MG63 (cell line): ENCODE measurements at regions not wholly inside any gene's neighbourhood (a gene's known extent, or its start where the extent isn't known, plus 50 kb on each side); places are given as distances from the start of the nearest gene placed in this dataset.

Source experiments
- DNase-seq: peaks from one replicate; pipeline ENCODE4 v3.0.0-alpha.2; 2020
- H3K27me3 ChIP-seq: fragments of 250-450 bp; sonication (Bioruptor Pico); 2 replicates; pipeline ENCODE4 v1.5.1; 2020; ENCODE audit warnings: mild to moderate bottlenecking, moderate library complexity
- H3K36me3 ChIP-seq: fragments of 250-450 bp; sonication (Bioruptor Pico); 2 replicates; pipeline ENCODE4 v1.5.1; 2020; ENCODE audit warnings: mild to moderate bottlenecking, moderate library complexity
- H3K4me3 ChIP-seq: fragments of 250-450 bp; sonication (Bioruptor Pico); 2 replicates; pipeline ENCODE4 v1.5.1; 2020; ENCODE audit warnings: mild to moderate bottlenecking, moderate library complexity
- H3K9me3 ChIP-seq: fragments of 250-450 bp; sonication (Bioruptor Pico); 2 replicates; pipeline ENCODE4 v1.5.1; 2020; ENCODE audit warnings: mild to moderate bottlenecking, moderate library complexity

DNA sequence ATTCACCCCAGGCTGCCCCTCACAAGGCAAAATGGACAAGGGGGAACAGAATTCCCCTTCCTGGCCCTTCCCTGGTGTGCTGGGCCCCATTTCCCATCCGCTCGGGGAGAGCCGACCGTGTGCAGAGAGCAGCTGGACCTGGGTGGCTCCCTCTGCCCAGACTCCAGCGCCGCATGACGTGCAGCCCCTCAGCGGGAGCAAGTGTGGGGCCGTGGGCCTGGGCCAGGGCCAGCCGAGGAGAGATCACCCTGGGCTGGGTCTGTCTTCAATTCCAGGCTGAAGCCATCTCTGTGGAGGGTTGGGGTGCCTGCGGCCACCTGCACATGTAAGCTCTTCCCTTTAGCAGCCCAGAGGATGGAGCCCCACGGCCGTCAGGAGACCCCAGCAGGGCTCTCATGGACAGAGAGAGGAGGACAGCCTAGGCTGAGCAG, 241.8 kb downstream of the TTLL2 start:
- H3K9me3 ChIP-seq, result no peaks in the 10 kb centered on the region

DNA sequence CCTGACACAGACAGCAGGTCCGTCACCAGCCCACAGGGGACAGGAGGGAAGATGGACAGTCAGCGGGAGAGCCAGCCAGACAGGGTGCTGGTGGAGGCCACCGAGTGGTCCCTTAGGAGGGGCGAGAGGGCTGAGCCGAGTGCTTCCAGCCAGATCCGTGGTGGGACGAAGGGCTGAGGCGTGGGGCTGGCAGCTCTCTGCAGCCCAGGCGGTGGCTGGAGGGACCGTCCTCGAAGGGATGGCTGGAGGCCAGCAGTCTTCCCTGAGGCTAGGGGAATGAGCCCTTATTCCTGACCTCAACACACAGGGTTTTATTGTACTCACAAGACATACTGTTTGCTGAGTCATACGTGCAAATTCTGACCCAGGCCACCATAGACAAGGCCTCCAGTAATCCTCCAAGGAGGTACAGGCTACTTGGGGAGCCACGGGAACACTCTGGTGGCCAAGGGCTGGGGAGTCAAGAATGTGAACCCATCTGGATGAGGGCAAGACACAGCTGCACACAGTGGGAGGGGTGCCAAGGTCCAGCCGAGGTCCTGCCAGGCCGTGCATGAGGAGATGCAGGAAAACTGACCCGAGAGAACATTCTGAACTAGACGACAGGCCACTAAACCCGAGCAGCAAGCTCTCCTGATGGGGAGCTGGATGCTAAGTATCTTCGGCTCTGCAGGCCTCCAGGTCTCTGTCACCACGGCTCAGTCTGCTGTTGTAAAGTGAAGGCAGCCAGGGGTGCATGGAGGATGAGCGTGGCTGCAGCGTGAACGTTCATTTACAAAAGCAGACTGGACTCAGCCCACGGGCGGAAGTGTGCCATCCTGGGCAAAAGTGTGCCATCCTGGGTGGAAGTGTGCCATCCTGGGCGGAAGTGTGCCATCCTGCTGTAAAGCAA, 242.5 kb downstream of the TTLL2 start:
- Histone ChIP-seq H3K9me3 (no peaks in the 10 kb centered on the region), H3K27me3 (no peaks in the 10 kb centered on the region), H3K36me3 (no peaks in the 10 kb centered on the region), H3K4me3 (no peak overlapping the region)
- no peak for DNase-seq

More for the DNA sequence above, 241.8 kb downstream of the TTLL2 start:
- no peak for DNase-seq
- Histone ChIP-seq H3K4me3 (no peak overlapping the region), H3K36me3 (no peaks in the 10 kb centered on the region), H3K27me3 (no peaks in the 10 kb centered on the region)

DNA sequence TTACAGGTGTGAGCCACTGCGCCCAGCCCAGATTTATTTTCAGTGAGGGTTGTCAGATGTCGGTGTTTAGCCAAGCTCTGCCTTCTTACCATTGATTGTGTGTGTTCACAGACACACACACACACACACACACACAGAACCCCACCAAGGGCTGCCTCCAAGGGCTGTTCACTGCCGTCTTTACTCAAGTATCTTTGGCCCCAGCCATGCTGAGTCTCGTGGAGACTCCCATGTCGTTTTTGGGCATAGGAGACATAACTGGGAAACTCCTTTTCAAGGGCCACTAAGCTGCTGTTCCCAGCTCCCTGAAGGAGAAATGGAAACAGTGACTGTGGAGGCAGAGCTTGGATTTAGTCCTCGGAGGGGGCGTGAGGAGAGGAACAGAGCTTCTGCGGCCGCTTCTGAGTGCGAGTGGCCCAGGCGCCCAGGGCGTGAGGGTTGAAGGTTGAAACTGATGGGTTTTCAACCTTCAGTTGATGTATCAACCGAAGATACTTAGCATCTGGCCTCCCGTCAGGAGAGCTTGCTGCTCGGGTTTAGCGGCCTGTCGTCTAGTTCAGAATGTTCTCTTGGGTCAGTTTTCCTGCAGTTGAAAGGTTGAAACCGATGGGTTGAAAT, 243.6 kb downstream of the TTLL2 start:
- Histone ChIP-seq H3K27me3 (no peaks in the 10 kb centered on the region), H3K36me3 (no peaks in the 10 kb centered on the region), H3K9me3 (no peaks in the 10 kb centered on the region), H3K4me3 (no peak overlapping the region)
- no peak for DNase-seq

DNA sequence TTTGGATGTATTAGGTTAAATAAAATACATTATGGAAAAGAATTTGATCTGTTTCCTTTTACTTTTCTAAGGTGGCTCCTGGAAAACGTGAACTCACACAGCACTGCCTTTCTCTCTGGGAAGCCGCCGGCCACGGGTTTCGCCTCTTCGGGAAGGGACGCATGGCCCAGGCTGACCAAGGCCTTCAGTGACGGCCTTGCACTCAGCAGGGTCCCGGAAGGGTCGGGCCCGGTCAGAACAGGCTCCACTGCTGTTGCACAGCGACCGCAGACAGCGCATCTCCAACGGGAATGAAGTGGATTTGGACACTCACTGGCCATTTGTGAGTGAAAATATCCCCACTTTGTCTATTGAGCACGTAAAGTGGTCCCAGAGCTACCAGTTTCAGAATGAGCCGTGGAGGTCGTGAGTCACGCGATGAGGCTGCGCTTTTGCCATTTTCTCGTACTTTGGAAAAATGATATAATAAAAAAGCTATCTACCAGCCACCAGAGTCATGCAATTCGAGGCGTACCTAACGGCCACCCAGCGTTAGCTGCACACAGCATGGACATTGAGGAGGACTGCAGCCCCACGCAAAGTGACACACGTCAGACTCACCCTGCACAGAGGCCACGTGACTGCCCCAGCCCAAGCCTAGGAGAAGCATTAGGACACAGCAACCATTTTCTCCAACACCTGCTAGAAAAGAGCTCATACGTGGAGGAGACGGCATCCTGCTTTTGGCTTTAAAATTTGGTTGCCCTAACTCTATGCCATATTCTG, 244.3 kb downstream of the TTLL2 start:
- Histone ChIP-seq H3K9me3 (no peaks in the 10 kb centered on the region), H3K4me3 (no peak overlapping the region)
- no peak for DNase-seq

DNA sequence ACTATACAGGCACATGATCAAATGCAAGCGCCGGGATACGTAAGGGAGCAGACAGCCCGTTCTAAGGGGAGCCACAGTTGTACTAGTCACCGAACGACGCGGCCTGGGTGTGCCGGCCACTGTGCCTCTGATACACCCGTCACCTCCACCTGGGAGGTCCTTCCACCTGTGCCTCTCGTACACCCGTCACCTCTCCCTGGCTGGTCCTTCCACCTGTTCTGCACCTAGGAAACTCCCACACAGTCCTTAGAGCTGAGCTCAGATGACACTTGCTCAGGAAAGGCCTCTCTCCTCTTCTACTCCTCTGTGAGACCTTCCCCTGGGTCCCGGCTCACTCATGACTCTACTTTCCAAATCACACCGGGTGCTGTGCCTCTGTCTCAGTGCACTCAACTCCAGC, 245.0 kb downstream of the TTLL2 start:
- H3K36me3 ChIP-seq, result no peaks in the 10 kb centered on the region
- no peaks in the 10 kb centered on the region for H3K9me3 ChIP-seq
- no peak for DNase-seq
- no peaks in the 10 kb centered on the region for H3K27me3 ChIP-seq
- no peak overlapping the region for H3K4me3 ChIP-seq

More for the DNA sequence above, 244.3 kb downstream of the TTLL2 start:
- H3K27me3 ChIP-seq, result no peaks in the 10 kb centered on the region
- H3K36me3 ChIP-seq, result no peaks in the 10 kb centered on the region

DNA sequence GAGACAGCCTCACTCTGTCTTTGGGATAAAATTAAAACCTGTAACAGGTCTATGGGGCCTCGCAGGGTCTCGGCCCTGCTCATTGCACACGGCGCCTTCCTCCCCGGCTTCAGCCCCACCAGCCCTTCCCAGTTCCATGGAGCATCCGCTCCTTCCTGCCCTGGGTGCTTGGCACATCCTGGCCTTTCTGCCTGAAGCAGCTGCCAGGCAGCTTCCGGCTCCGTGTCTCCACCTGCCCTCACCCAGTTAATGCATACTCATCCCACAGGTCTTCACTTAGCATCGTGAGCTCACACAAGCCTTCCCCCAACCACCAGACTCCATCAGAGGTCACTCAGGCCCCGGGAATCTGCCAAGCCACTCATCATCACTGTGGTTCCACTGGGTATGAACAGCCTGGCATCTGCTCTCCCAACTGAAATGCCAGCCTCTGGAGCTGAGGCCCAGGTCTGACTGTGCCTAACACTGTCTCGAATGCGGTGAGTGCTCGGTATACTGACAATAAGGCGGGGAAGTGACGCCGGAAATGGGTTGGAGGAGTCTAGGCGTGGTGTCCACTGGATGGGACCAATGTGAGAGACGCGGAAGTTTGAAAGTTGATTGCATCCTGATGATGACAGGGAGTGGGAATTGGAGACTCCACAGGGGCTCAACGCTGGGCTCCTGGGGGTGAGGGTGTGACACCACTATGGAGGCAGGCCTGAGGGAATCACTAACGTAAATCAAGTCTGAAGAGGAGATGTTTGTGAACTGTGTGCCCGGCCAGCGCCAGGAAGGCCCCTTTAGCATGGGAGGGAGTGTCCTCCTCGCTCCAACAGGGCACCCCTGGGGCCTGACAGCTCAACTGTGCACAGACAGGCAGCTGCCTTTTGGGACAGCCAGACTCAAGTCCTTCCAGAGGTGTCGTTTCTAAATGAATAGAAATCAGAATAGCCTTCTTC, 245.8 kb downstream of the TTLL2 start:
- DNase-seq, result no peak
- H3K27me3 ChIP-seq, result no peaks in the 10 kb centered on the region
- H3K36me3 ChIP-seq, result no peaks in the 10 kb centered on the region
- H3K4me3 ChIP-seq, result no peak overlapping the region
- no peaks in the 10 kb centered on the region for H3K9me3 ChIP-seq

DNA sequence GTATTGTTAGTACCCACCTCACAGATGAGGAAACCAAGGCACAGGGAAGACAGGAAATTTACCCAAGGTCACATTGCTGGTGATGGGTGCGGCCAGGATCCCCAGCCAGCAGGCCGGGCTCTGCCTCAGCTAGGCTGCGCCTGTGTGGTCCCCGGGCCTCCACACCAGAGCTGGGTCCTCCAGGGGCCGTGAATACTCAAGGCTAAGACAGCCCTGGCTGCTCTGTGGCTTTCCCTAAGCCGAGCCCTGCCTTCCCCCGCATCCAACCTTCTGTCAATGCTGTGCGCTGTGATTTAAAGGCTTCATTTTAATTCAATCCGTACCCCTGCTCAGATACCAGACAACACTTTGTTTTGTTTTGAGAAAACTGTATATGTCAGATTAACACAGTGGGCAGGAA, 246.7 kb downstream of the TTLL2 start:
- no peaks in the 10 kb centered on the region for H3K9me3 ChIP-seq
- no peak for DNase-seq
- H3K4me3 ChIP-seq, result no peak overlapping the region
- no peaks in the 10 kb centered on the region for H3K27me3 ChIP-seq
- no peaks in the 10 kb centered on the region for H3K36me3 ChIP-seq

DNA sequence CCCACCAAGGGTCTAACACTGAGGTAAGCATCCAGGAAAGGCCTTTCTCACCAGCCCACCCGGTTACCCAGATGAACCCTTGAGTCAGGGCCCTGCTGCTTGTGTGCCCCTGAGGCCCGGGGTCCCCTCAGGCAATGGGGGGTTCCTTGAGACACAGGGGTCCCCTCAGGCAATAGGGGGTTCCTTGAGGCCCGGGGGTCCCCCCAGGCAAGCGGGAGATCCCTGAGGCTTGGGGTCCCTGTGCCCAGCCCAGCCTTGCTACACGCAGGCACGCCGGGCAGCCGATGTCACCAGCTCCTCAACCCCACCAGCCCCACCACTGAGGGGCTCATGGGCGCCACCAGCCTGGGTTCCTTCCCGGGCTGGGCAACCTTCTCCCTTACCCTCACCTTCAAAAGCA, 247.2 kb downstream of the TTLL2 start:
- Histone ChIP-seq H3K36me3 (no peaks in the 10 kb centered on the region), H3K4me3 (no peak overlapping the region), H3K9me3 (no peaks in the 10 kb centered on the region), H3K27me3 (no peaks in the 10 kb centered on the region)
- no peak for DNase-seq

DNA sequence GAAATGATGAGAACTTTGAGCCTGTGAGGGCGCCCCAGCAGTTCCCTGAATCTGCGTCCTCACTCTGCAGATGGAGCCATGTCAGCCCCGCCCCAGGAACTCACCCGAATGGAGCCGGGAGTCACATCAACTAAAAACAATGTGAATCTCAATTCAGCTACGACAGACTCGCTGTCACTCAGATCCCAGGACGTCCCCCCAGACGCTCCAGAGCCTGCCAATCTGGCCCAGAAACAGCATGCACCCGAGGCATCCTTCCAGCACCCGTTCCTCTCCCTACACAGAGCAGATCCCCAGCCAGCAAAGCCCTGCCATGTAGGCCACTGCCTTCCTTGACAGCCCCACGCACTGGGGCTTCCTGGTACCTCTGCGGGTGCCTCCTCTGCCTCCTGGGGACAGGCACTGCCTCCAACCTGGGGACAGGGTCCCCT, 248.0 kb downstream of the TTLL2 start:
- H3K4me3 ChIP-seq, result no peak overlapping the region
- no peaks in the 10 kb centered on the region for H3K36me3 ChIP-seq
- DNase-seq, result no peak
- H3K9me3 ChIP-seq, result no peaks in the 10 kb centered on the region
- no peaks in the 10 kb centered on the region for H3K27me3 ChIP-seq

DNA sequence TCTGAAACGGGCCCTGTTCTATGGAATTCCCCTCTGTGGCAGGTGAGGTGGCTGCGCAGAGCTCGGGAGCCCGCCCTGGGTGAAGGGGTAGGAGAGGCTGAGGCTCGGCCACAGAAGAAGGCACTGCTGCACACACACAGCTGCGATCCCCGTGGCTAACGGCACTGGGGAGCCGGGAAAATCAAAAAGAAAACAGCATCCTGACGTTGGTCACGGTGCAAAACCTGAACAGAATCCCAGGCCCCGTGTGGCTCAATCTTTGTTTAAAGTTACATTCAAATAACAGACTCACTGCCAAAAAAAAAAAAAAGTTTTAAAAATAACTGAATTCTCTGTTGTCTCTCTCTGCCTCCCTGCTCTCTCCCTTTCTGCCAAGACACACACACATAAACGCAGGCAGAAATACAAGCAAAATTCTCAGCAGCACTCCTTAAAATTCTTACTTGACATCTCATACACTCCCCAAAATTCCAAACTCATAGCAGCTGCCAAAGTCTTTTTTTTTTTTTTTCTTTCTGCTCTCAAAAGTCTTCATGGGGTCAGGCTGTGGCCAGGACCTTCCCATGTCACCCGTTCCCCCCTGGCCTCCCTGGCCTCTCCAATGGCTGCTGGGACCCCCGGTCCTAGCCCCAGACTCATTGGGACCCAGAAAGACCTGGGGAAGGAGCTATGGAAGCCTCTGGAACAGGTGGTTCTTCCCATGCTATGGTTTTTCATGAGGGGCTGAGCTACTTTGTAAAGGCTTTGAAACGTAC, 248.8 kb downstream of the TTLL2 start:
- H3K27me3 ChIP-seq, result no peaks in the 10 kb centered on the region
- H3K9me3 ChIP-seq, result no peaks in the 10 kb centered on the region
- no peaks in the 10 kb centered on the region for H3K36me3 ChIP-seq
- H3K4me3 ChIP-seq, result no peak overlapping the region
- no peak for DNase-seq

DNA sequence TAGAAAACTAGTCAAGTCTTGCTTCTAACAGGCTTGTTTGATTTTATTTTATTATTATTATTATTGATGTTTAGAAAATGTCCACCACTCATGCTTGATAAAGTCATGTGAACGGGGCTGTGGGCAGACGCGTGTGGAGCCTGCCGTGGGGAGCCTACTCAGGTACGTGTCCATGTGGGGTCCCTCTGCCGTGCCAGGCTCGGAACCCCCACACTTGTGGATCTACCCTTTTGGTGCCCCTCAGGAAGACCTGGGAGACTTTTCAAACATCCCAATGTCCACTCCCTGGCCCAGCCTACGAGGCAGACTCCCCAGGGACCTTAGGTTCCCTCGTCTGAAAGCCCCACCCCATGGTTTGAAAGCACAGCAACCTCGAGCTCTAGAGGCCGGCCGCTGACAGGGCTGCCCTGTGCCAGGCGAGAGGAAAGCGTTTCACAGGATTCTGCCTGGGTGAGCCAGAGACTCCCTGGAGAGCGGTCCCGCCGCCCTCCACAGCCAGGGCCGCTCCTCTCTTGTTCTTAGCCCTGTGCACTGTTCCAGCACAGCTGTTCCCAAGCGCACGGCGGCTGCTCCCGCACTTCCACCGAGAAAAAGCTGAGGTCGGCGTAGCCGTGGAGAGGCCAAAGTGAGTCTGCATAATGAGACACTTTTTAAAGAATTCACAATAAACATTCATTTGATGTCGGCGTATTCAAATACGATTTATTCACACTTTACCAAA, 249.7 kb downstream of the TTLL2 start:
- no peaks in the 10 kb centered on the region for H3K9me3 ChIP-seq
- H3K4me3 ChIP-seq, result no peak overlapping the region
- no peaks in the 10 kb centered on the region for H3K36me3 ChIP-seq
- no peak for DNase-seq
- no peaks in the 10 kb centered on the region for H3K27me3 ChIP-seq

DNA sequence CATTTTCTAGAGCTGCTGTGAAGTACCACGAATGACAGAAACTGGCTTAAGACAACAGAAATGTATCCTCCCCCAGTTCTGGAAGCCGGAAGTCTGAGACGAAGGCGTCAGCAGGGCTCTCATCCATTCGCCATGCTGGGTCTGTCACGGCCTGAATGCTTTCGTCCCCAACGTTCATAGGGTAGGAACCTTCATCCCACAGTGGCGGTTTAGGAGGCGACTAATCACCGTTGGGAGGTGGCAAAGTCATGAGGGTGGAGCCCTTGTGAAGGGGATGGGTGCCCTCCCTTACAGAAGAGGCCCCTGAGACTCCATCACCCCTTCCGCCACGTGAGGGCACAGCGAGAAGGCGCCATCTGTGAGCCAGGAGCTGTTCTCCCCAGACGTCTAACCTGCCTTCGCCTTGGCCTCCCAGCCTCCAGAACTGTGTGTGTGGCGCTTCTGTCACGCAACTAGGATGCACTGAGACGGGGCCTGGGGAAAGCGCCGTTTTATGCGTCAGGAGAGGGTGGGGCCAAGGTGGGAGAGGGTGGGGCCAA, 250.3 kb downstream of the TTLL2 start:
- no peak overlapping the region for H3K4me3 ChIP-seq
- no peaks in the 10 kb centered on the region for H3K9me3 ChIP-seq
- DNase-seq, result no peak
- no peaks in the 10 kb centered on the region for H3K36me3 ChIP-seq
- H3K27me3 ChIP-seq, result no peaks in the 10 kb centered on the region

DNA sequence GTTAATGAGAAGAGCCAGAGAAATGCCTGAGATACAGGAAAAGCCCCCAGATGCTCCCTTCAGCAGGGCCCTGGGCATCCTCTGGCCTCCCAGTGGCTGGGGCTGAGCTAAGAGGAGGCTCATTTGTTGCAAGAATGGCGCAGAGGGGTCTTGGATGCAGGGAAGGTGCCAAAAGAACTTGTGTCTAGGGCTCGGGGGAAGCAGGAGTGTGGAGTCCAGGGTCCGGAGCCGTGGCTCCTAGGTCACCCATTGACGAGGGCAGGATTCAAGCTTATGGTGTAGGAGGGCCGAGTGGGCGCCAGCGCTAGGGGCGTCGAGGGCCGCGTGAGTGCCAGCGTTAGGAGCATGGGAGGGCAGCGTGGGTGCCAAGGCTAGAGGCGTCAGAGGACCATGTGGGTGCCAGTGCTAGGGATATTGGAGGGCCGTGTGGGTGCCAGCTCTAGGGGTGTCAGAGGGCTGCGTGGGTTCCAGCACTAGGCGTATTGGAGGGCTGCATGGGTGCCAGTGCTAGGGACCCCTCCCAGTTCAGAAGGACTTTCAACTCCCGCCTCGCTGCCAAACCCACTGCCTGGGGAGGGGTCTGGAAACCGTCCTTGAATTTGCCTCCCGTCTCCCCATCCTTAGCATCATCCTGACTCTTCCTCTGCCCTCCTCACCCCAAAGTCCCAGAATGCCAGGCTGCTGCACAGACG, 250.5 kb upstream of the AFDN start:
- H3K27me3 ChIP-seq, result no peaks in the 10 kb centered on the region
- DNase-seq, result no peak
- no peak overlapping the region for H3K4me3 ChIP-seq
- no peaks in the 10 kb centered on the region for H3K36me3 ChIP-seq
- H3K9me3 ChIP-seq, result no peaks in the 10 kb centered on the region

DNA sequence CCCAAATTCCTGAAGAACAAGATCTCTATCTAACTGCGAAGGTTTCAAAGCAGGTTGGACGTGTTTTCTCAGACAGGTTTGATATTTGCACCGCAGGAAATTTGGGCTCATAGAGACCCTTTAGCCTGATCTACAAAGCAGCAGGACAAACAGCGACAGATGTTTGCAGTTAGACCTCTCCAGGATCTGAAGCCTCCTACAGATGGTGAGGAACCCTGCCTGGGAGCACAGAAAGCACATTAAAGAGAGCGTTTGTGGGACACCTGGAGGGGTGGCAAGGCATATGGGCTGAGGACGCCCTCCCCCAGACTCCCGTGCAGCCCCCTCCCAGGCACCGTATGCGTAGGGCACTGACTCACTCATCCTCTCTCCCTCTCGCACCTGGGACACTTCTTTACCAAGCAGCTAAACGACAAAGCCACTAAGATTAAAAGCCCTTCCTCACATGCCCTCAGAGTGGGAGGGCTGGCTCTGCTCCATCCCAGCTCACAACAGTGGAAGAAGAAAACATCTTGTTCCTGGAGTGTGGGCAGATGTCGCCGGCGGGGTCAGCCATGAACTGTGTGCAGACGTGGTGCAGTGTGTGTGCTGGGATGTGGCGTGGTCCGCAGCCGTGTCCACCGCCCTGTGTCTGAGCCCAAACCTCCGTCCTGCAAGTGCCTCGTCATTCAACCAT, 249.7 kb upstream of the AFDN start:
- Histone ChIP-seq H3K27me3 (no peaks in the 10 kb centered on the region), H3K36me3 (no peaks in the 10 kb centered on the region), H3K9me3 (no peaks in the 10 kb centered on the region), H3K4me3 (no peak overlapping the region)
- no peak for DNase-seq
